ENCODE measurements at regions not wholly inside any gene's neighbourhood (a gene's known extent, or its start where the extent isn't known, plus 50 kb on each side); places are given as distances from the start of the nearest gene placed in this dataset.

DNA sequence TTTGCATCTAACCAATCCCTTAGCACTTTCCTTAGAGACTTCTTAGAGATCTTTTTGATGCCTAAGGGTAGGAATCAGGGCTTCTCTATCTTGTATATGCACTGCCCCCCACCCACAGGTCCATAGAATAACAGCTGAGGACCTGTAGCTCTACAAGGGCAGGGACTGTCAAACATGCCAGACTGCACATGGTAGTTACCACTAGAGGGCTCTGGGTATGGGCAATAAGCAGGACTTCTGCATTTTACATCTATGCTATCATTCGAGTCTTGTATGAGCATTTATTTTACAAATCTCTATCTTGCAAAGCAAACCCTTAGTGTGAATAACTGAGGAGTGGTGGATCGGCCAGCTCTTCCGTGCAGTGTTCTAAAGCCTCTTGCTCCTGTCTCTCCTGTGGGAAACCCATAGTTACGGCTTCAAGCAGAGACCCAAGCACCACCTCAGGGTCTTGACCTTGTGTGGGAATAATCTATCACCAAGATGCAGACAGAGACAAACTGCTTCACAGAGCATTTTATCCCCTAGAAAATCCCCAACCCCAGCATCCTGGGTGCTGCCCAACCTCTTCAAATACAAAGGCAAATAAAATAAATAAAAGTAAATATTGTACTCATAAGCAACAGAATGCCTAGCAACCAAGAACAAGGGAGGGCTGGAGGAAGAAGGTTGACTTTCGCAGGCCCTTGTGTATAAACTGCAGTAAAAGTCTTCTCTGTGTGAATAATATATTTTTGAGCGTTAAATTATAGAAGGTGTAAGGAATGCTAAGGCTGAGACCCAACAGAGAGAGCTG is 219.3 kb downstream of the WDR11 start:
- DNase-seq (ENCODE audit: low read depth), result peak; percentile 11

DNA sequence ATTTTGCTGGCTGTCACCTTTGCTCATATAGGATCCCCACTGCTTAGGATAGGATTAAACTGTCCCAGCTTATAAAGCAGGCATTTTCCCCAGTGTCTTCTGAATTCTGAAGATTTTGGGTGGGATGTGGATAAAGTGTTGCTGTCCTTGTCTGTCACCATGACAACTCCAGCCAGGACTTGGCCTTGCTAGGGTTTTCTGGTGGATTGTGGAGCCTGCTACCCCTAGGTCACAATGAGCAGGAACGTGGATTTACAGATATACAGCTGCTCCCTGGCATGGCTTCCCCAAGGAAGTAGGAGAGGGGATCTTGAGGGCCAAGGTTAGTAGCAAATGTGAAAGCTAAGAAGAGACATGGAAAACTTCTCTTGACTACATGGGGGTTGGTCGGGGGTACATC is 220.7 kb downstream of the WDR11 start:
- DNase-seq (ENCODE audit: low read depth), result no peak

DNA sequence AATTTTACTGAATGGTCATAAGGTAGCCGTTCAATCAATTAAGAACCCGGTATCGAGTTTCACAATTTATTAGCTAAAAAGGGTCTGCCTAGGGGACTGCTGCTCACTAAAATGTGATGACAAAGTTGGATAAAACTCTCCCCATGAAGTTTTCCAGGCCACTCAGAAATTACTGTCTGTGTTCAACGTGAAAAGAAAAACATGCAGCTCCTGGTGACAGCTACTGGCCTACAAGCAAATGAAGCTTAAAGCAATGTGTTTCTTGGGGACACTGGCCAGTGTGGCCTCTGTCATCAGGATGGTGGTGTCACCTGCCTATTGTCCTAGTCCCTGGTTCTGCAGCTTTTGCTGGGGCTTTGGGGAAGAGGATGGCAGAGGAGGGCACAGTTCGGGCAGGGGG is 222.6 kb downstream of the WDR11 start:
- no peak for DNase-seq (ENCODE audit: low read depth)

DNA sequence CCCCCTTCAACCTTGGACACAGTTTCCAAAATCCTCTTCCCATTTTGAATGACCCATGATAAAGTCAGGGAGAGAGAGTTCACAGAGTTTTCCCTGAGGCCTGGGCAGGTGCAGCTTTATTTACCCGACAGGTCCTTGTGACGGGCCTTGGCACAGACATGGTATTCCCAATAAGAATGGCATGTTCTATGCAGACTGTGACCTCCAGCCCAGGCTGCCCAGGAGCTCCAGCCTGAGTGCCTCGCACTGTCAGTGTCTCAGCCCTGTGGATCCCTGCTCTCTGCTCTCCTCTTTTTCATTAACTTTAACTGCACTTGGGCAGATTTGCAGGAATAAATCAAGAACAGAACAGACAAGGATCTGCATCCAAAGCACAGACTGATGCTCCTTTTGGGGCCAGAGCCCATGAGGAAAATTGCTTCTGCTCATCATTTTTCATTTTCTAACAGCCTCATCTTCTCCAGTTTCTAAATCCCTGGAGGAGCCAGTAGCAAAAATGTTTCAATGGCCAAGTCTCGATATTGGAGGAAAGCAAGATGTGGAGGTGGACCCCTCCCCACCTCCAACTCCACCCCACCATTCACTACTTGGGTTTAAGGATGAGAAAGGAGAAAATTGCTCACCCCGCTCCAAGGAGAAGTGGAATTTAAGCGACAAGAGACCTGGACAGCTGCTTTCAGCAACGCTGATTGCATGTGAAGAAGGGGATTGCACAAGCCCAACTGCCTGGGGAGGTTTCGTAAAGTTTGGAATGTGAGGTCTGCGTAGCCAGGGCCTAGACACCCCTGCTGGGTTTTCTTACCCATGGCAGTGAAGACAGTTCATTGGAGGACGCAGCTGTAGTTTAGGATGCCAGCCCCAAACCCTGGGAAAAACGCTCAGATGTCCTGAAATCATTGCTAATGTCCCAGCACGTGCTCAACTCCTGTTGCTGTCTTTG is 225.9 kb downstream of the WDR11 start:
- peak; percentile 61 for DNase-seq (ENCODE audit: low read depth)

DNA sequence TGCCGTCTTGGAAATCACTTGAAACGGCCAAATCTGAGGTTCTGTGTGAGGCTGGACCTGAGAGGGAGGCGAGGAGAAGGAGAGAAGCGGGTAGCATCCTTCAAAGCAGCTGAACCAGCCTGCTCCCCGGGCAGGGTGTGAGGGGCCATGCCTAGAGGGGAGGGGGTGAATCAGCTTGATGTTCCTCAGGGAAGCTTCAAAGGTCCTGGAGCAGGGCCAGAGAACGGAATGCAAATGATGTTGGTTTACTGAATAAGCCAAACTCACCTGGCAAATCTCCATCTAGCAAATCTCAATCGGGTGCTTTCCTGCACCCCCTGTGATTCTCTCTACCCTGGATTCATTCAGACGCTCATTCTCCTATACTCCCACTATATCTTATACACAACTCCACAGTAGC is 226.9 kb downstream of the WDR11 start:
- DNase-seq (ENCODE audit: low read depth), result peak; percentile 25

DNA sequence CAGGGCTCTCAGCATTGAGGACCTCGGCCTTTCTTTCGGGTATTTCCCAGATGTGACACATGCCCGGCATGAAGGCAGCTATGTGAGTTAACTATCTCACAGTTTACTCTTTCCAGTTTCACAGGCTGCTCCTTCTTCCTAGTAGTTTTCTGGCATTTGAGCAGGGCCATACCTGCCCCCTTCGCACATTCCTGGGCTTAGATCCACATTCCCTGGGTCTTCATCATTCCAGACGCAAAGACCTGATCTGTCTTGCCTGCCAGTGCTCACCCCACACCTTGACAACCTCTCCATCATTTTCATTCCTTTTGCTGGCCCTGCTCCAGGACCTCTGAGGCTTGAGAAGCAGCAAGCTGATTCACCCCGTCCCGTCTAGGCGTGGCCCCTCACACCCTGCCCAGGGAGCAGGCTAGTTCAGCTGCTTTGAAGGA is 227.5 kb downstream of the WDR11 start:
- peak; percentile 75 for DNase-seq (ENCODE audit: low read depth)

DNA sequence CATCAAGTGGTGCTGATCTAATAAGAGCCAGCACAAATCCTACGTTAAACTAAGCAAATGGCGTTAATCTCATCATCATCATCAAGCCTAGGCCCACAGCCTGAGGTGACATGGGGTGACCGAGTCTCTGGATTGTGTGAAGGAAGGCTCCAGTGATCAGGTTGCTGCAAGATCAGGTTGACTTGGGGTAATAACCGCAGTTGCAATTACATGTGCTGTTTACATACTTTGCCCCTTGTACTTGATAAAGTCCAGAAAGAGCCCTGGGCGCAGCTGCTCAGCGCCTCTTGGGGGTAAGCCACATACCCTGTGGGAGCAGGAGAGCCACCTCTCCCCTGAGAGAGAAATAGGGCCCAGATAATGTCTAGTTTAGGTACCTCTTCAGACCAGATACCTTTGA is 228.1 kb downstream of the WDR11 start:
- DNase-seq (ENCODE audit: low read depth), result no peak

DNA sequence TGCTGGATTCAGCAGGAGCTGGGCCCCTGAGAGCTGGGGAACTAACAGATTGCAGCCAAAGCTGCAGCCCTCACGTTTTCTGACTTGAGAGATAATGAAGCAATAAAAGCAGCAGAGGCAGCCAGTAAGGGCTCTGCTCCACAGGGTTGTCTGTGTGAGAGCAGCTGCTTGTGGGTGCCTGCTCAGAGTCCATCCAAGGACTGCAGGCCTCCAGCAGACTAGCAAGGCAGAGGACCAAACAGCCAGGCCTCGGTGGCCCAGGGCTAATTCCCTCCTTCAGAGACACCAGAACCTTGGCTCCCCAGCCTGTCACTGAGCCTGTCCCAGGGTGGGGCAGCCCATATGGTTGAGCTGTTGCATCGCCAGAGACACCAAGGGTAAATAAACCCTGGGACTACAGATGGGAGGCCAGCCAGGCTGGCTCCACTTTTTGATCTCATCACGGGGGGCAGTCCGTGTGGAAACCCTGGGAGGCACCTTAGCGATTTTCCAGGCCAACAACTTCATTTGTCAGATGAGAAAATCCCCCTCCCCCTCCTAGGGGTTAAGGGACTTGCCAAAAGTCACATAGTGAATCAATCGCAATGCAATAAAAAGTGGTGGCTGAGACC is 229.2 kb downstream of the WDR11 start:
- DNase-seq (ENCODE audit: low read depth), result peak; percentile 13

DNA sequence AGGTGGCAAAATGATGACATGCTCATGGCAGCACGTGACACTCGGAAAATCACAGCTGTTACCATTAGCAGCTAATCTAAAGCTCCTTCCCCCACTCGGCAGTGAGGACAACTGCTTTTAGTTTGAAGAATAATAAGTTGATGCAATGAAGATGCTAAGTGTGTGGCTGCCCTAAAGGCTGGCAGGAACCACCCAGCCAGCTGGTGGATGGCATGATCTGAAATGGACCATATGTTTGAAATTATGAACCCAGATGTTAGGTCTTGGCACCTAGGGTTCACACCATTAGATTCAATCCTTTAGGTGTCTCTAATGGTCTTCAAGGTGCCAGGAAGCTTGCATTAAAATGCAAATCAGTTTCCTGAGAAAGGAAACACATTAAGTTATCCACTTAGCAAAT is 230.1 kb downstream of the WDR11 start:
- no peak for DNase-seq (ENCODE audit: low read depth)

DNA sequence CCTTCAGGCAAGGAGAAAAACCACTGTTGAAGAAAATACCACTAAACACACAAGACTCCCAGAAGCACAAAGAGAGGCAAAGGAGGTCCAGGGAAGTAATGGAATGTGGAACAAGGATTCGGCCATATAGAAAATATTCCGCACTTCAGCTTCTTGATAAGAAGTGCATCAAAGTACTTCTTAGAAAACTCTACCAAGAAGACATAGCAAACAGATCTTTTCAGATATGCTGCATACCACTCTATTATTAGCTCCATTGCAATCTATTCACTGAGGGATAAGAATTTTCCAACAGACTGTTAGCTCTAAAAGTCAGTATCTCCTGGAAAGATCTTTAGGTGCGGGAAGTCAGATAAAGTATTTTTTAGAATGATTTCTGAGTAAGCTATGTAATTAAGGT is 231.8 kb downstream of the WDR11 start:
- no peak for DNase-seq (ENCODE audit: low read depth)

DNA sequence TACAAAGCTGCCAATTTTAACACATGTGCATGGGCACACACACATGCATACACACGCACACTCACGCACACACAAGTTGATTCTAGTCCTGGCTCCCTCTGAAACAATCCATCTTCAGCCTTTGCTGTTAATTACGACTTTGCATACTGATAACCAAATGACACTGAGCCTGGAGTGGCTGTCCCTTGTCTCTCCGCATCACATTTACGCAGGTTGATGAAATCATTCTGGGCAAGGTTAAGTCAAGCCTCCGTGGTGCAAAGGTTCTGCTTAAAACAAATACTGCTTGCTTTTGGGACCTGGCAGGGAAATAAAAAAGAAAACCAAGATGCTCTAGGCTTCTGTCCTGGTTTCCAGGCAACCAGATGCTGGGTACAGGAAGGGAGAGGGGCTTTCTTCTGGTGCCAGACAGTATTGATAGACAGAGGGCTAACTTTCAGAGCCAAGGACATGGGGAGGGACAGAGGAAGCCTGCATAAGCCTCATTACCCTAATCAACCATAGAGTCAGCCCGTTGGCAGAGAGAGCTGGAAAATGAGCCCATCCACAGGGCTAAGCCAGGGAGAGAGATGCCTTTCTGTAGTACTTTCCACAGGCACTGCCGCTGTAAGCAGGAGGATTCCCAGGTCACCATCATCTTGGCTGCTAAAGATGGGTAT is 233.0 kb downstream of the WDR11 start:
- DNase-seq (ENCODE audit: low read depth), result no peak

DNA sequence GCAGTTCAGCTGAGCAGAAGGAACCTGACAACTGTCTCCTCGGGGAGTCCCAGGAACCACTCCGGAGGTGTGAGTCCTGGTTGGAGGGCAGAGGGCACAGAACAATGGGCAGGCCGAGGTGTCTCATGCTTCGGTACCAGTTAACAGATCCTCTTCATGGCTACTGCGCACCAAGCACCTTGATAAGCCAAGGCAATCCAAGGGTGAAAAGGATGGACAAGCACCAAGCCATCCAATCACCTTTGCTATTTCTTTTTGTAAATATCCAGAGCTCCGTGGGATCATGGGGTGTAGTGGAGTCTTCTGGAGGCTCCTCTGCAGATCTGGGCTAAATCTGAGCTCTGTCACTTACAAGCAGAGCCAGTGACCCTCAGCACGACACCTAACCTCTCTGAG is 233.5 kb downstream of the WDR11 start:
- no peak for DNase-seq (ENCODE audit: low read depth)

DNA sequence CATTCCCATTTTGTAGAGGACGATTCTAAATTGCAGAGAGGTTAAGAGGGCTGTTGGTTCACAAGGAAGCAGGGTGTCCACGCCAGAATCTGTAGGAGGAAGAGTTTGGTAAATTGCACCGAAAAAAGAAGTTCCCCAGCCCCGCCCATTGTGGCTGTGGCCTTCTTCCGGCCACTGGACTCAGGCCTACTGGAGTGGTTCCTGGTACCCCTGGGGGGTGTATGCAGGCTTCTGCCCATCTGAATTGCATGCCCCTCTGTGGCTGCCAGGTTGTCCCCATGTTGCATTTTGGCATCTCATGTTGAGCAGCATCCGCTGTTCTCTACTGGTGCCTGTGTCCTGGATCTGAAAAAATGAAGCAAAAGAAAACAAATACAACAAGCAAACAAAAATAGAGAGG is 234.2 kb downstream of the WDR11 start:
- DNase-seq (ENCODE audit: low read depth), result no peak

DNA sequence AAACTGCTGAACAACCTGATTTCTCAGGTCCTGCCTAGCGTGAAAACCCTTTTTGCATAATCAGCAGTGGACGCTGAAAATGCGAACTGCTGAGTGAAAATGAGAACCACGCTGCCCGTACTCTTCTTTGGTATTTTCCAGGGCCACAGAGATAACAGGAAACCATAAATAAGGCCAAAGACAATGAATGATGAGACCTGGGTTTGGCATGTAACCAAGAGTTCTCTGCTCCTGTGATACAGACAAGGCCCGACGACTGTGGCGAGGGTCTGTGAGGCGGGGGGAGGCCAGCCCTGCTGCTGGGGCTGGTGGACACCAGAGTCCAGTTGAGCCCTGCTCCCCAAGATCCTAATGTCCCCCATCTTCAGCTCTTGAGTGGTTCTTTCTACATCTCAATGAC is 236.0 kb downstream of the WDR11 start:
- DNase-seq (ENCODE audit: low read depth), result no peak

DNA sequence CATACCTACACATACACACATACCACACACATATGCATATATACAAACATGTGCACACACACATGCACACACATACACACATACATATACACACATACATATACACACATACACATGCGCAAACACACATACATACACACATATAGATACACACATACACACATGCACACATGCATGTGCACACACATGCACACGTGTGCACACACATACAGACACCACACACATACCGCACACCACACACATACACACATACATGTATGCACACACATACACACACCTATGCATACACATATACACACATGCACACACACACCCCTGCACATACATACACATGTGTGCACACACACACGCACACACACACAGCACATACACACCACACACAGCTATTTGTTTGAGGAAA is 236.5 kb downstream of the WDR11 start:
- no peak for DNase-seq (ENCODE audit: low read depth)

DNA sequence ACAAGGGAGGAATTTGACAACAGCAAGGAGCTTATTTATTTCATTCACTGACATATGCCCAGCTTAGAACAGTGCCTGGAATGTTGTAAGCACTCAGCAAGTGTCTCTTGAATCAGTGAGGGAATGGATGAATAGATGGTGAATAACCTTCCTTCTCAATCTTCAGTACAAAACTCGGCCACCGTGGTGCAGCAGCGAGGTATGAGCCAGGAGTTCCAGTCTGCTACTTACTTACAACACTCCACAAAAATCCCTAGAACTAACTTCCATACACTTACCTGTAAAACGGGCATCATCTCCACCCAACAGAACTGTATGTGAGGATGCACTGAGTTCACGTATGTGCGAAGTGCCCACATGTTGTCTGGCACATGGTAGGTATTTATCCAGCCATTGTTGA is 237.4 kb downstream of the WDR11 start:
- DNase-seq (ENCODE audit: low read depth), result peak; percentile 39

DNA sequence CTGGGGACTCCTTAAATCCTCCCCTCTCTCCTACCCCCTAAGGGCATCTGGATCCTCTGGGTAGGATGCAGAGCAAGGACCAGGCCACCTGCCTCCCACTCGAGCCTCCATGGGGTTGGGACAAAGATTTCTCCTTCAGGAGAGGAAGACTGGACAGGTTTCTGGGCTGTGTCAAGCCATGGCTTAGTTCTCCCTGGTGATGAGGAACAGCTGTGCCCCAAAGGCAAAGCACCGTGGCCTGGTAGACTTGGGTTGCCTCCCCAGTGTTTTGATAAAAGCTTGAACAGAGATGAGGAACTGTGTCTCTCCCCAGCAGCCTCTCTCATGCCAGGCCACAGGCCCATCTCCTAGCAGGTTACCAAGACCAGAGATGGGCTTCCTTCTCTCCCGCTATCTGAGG is 238.3 kb downstream of the WDR11 start:
- no peak for DNase-seq (ENCODE audit: low read depth)

DNA sequence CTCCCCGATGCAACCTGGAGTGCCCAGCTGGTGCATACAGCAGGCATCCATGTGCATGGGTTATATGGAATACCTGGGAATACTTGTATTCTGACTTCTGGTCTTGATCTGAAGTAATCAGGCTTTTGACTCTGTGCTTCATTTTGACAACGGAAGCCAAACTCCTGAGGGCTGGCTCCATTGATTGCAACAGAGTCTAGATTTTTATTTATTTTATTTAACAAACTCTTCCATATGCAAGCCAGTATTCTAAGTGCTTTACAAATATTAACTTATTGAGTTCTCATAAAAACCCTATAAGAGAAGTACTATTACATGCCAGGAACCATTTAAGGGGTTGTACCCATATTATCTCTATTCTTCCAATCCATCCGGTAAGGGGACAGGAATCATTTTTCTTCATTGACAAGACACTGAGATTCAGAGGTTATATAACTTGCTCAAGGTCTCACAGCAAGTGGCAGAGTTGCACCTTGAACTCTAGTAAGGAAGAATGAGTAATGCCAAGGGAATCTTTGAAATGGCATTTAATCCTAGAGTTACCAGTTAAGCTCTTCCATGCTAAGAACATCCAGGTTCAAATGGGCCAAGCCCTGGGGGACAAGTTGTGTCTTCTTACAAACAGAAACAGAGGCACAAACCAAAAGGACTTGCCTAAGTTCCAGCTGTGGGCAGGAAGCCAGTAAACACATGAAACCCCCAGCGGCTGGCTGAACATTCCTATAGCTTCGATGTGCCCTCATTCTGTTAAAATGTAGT is 241.0 kb downstream of the WDR11 start:
- DNase-seq (ENCODE audit: low read depth), result peak; percentile 89

DNA sequence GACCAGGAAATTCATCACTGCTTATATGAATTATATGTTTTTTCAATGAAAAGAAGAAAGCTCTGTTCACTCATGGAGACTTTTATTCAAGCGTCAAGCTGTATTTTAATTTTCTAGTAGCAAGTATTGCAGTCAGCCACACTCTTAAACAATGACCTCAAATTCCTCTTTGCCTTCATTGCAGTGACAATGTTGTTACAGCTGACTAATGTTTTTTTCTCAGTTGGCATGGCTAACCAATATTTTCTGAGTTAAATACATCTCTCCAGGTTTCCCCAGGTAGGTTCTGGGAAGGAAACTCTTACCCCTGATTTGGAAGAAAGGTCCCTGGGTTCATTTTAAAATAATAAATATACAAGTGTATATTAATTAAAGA is 241.5 kb downstream of the WDR11 start:
- peak; percentile 71 for DNase-seq (ENCODE audit: low read depth)

DNA sequence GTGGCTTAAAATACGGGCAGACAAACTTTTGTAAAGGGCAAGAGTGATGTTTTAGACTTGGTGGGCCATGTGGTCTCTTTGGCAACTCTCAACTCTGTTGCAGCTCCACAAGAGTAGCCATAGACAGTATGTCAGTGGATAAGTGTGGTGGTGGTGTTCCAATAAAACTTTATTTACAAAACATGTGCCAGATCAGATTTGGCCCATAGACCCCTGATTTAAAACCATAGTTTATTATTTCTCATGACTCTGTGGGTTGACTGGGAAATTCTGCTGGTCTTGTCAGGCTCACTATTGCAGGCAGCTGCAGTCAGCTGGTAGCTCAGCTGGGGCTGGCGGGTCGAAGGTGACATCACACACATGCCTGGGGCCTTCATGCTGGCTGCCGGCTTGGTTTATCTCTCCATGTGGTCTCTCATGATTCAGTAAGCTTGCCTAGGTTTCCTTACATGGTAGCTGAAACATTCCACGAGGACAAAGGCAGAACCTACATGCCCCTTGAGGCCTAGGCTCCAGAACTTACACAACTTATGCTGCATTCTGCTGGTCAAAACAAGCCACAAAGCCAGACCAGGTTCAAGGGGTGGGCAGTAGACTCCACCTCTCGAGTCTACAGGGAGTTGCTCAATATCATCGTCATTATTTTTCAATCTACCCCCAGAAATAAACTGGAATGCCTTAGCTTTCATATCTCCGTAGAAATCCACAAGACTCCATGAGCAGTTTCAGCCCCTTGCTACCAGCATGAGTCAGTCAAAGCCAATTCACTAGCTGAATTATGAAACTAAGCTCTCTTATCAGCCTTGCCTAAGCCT is 245.7 kb downstream of the WDR11 start:
- DNase-seq (ENCODE audit: low read depth), result peak; percentile 91

Data from M059J (cell line).